K562 (cell line): ENCODE measurements at regions not wholly inside any gene's neighbourhood (a gene's known extent, or its start where the extent isn't known, plus 50 kb on each side); places are given as distances from the start of the nearest gene placed in this dataset.
A peak's percentile ranks its signal among the peaks of the same experiment; 100 is the strongest.

Source experiments
- BRCA1 ChIP-seq, 2 experiments: fragments of 450-650 bp in 1 of 2; sonication (generic) in 1 of 2; formaldehyde crosslinking in 1 of 2; IDR thresholded peaks; 2 replicates each; pipeline versions ENCODE4 v1.5.0 to v1.6.1; 2017 to 2020; ENCODE audit warnings: mild to moderate bottlenecking in 1 of 2, missing genetic modification reagents in 1 of 2
- BRF2 ChIP-seq: IDR thresholded peaks from 3 replicates; pipeline ENCODE4 v1.6.1; 2011; ENCODE audit warnings: borderline replicate concordance, mild to moderate bottlenecking; ENCODE audit not compliant: insufficient read length, insufficient read depth
- CBX5 ChIP-seq: IDR thresholded peaks from 2 replicates; pipeline ENCODE4 v1.6.1; 2014; ENCODE audit warnings: low read depth, borderline replicate concordance
- GTF2B ChIP-seq: IDR thresholded peaks from 2 replicates; pipeline ENCODE4 v1.6.1; 2011; ENCODE audit not compliant: insufficient read length; ENCODE audit errors: extremely low read depth
- NCOA1 ChIP-seq: fragments of 450-650 bp; IDR thresholded peaks from 2 replicates; pipeline ENCODE4 v1.6.1; 2016; ENCODE audit warnings: low read depth
- NRF1 ChIP-seq, 2 experiments: fragments of 450-650 bp; IDR thresholded peaks in 1 of 2; conservative IDR thresholded peaks in 1 of 2; 2 replicates each; pipeline ENCODE4 v1.6.1; 2014; ENCODE audit warnings: mild to moderate bottlenecking in 2 of 2
- PHB2 ChIP-seq: fragments of 450-650 bp; IDR thresholded peaks from 2 replicates; pipeline ENCODE4 v1.6.1; 2017; ENCODE audit warnings: low read depth
- PRMT5 ChIP-seq: sonication (generic); formaldehyde crosslinking; IDR thresholded peaks from 2 replicates; pipeline ENCODE4 v1.5.0; 2020; ENCODE audit warnings: missing genetic modification reagents
- REST ChIP-seq, 2 experiments: fragments of 450-650 bp; formaldehyde crosslinking in 1 of 2; IDR thresholded peaks; 2 replicates each; pipeline versions ENCODE4 v1.4.0 to v1.6.1; 2014 to 2020; ENCODE audit warnings: mild to moderate bottlenecking in 2 of 2, borderline replicate concordance in 1 of 2, low read depth in 1 of 2
- SRSF9 ChIP-seq: fragments of 200-400 bp; formaldehyde crosslinking; IDR thresholded peaks from 2 replicates; pipeline ENCODE4 v1.6.1; 2017; ENCODE audit warnings: low read depth, low read length, borderline replicate concordance
- ZNF12 ChIP-seq: sonication (generic); formaldehyde crosslinking; IDR thresholded peaks from 2 replicates; pipeline ENCODE4 v1.4.0; 2020; ENCODE audit warnings: mild to moderate bottlenecking, missing genetic modification reagents
- ZNF140 ChIP-seq: fragments of 250-450 bp; sonication (Bioruptor Pico); IDR thresholded peaks from 2 replicates; pipeline ENCODE4 v1.8.0; 2021; ENCODE audit warnings: moderate library complexity, mild to moderate bottlenecking, inconsistent platforms
- ZNF644 ChIP-seq: fragments of 200-800 bp; sonication (Bioruptor generic); IDR thresholded peaks from 2 replicates; pipeline ENCODE4 v1.6.1; 2016; ENCODE audit warnings: low read depth, missing genetic modification characterization, missing compliant biosample characterization
- ZNF778 ChIP-seq: fragments of 450-650 bp; formaldehyde crosslinking; IDR thresholded peaks from 2 replicates; pipeline ENCODE4 v1.4.0; 2020; ENCODE audit warnings: mild to moderate bottlenecking, moderate library complexity

- no peak for TF ChIP-seq BRF2
- no peak for TF ChIP-seq GTF2B
- TF ChIP-seq ZNF12 (CRISPR knock-in tag), result no peak
- TF ChIP-seq PHB2, result no peak
- TF ChIP-seq BRCA1 (IDR thresholded peaks at IDR 0.05), result no peak
- TF ChIP-seq BRCA1 (CRISPR knock-in tag; IDR thresholded peaks at IDR 0.05), result no peak
- TF ChIP-seq ZNF778 (CRISPR knock-in tag), result no peak
- no peak for TF ChIP-seq ZNF644 (tag)
- TF ChIP-seq REST (IDR thresholded peaks at IDR 0.05; ENCODE audit: borderline replicate concordance), result no peak
- no peak for TF ChIP-seq REST (CRISPR knock-in tag; IDR thresholded peaks at IDR 0.05; ENCODE audit: low read depth)
- no peak for TF ChIP-seq ZNF140 (CRISPR knock-in tag)
- TF ChIP-seq NCOA1, result no peak
- TF ChIP-seq SRSF9, result no peak
- peak; percentile 46; the same call in 1 of the 2 replicates for TF ChIP-seq PRMT5
- TF ChIP-seq NRF1 (conservative IDR thresholded peaks at IDR 0.05 in 1 of 2, IDR thresholded peaks at IDR 0.05 in 1 of 2), result 0 out of 4 replicates have a peak, but pooled peaks of 1 of the 2 experiments have one; percentile 1
- no peak for TF ChIP-seq CBX5
These were observed 58.1 kb downstream of the GGTLC2 start (continued) for GRCh38 chr22:22702237-22703202.
